HCT116 (cell line): ENCODE measurements at regions not wholly inside any gene's neighbourhood (a gene's known extent, or its start where the extent isn't known, plus 50 kb on each side); places are given as distances from the start of the nearest gene placed in this dataset.

ENCODE experiments used
- POLR2A ChIP-seq: IDR thresholded peaks from 2 replicates; pipeline ENCODE4 v1.7.0; 2011; ENCODE audit warnings: borderline replicate concordance; ENCODE audit not compliant: insufficient read depth, insufficient read length; ENCODE audit errors: extremely low read depth
- REST ChIP-seq: IDR thresholded peaks from 2 replicates; pipeline ENCODE4 v1.6.1; 2012; ENCODE audit warnings: low read depth

GRCh38 chr7:155371884-155372781 is 74.5 kb downstream of the INSIG1 start:
- TF ChIP-seq POLR2A (no peak), REST (no peak)
